ENCODE measurements at regions not wholly inside any gene's neighbourhood (a gene's known extent, or its start where the extent isn't known, plus 50 kb on each side); places are given as distances from the start of the nearest gene placed in this dataset.

DNA sequence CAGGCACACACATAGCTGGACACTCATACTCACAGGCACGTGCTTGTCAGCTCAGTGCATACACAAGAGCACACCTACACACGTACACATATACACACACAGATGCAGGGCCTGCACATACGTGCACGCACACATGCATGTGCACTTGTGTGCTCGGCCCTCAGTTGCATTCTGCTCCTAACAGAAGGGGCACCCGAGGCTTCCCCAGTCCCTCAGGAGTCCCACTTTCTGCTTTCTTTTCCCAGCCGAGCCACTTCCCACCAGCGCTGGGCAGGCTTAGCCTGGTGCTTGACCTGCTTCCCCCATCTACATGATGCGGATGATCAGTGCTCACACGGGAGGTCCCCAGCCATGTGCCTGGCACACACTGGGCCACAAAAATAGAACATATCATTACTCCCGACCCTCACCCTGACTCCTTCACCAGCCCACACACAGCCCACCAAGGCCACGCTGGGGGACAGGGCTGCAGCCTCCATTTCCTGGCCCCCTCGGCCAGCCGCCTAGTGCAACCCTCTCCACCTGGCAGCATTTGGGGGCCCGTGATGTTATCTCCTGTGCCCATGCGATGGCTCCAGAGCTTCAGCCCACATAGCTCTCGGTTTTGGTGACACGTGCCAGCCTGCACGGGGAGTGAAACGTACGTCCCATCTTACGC, 125.2 kb upstream of the SPACA7 start:
- DNase-seq = no peak
- H3K27ac Mint-ChIP-seq = no peak overlapping the region
- H3K27me3 Mint-ChIP-seq (ENCODE audit: low read depth in 3 of 3) = peaks cover 0 to 2% (median 0%) of the 10 kb centered on the region in 3 donors
- Histone ChIP-seq H3K9ac (ENCODE audit: insufficient read depth, low read length, poor library complexity, severe bottlenecking) (no peak overlapping the region), H3K9me3 (replicated peaks in 1 of 2; ENCODE audit: control insufficient read depth in 1 of 2, insufficient read depth in 1 of 2, low read length in 2 of 2) (peaks cover 0 to 3% of the 10 kb centered on the region in 2 donors), H3K4me2 (replicated peaks; ENCODE audit: extremely low read depth, low read length, poor library complexity, severe bottlenecking) (no peak overlapping the region), H3K79me2 (ENCODE audit: insufficient read depth, low read length) (no peaks in the 10 kb centered on the region), H4K20me1 (ENCODE audit: insufficient read depth, low read length) (no peaks in the 10 kb centered on the region), H2AFZ (ENCODE audit: insufficient read depth, low read depth, low read length, poor library complexity, severe bottlenecking) (no peak overlapping the region), H3K4me3 (replicated peaks in 1 of 3; ENCODE audit: low read depth in 2 of 3, low read length in 3 of 3) (no peak overlapping the region), H3K4me1 (ENCODE audit: control insufficient read depth in 1 of 2, insufficient read depth in 2 of 2, low read length in 2 of 2) (no peaks in the 10 kb centered on the region), H3K27ac (ENCODE audit: low read depth in 1 of 2, low read length in 2 of 2) (no peak overlapping the region), H3K36me3 (replicated peaks in 1 of 2; ENCODE audit: control insufficient read depth in 1 of 2, insufficient read depth in 2 of 2, low read length in 2 of 2) (no peaks in the 10 kb centered on the region), H3K27me3 (ENCODE audit: control insufficient read depth in 2 of 2, insufficient read depth in 2 of 2, low read length in 2 of 2) (no peaks in the 10 kb centered on the region)
- H3K9me3 Mint-ChIP-seq = peaks cover 0 to 4% (median 0%) of the 10 kb centered on the region in 7 donors
- H3K4me1 Mint-ChIP-seq = no peaks in the 10 kb centered on the region
- 87% methylated on average over 22 of the region's 22 CpGs for WGBS (ENCODE audit: insufficient coverage)
- H3K4me3 Mint-ChIP-seq = no peak overlapping the region
- TF ChIP-seq, protein P1, sequence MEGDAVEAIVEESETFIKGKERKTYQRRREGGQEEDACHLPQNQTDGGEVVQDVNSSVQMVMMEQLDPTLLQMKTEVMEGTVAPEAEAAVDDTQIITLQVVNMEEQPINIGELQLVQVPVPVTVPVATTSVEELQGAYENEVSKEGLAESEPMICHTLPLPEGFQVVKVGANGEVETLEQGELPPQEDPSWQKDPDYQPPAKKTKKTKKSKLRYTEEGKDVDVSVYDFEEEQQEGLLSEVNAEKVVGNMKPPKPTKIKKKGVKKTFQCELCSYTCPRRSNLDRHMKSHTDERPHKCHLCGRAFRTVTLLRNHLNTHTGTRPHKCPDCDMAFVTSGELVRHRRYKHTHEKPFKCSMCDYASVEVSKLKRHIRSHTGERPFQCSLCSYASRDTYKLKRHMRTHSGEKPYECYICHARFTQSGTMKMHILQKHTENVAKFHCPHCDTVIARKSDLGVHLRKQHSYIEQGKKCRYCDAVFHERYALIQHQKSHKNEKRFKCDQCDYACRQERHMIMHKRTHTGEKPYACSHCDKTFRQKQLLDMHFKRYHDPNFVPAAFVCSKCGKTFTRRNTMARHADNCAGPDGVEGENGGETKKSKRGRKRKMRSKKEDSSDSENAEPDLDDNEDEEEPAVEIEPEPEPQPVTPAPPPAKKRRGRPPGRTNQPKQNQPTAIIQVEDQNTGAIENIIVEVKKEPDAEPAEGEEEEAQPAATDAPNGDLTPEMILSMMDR (IDR thresholded peaks at IDR 0.05) = no peak
- no peaks in the 10 kb centered on the region for H3K36me3 Mint-ChIP-seq
- intact Hi-C loops (cut with micrococcal nuclease) = no loop called here

DNA sequence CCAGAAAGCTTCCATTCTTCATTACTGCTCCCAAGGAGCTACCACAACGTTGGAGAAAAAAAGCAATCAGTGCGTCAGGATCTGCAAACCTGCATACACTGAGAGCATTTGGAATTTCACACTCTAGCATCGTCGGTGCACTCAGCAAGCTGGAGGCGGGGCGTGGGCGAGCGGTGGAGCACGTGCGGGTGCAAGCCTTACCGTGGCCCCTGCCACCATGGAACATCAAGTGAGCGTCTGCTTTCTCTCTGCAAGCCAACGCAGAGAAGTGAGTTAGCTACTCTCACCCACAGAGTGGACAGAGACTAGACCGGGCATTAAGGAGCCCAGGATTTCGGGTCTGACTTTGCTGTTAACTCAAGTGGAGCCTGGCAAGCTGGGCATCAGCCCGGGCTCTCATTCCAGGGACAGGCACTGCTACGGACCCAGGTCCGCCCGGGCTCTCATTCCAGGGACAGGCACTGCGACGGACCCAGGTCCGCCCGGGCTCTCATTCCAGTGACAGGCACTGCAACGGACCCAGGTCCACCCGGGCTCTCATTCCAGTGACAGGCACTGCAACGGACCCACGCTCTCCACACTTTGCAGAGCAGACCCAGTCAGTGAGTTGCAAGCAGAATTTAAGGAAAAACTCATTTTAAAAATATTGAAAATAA, 124.1 kb upstream of the SPACA7 start:
- no peak overlapping the region for H2AFZ ChIP-seq (ENCODE audit: insufficient read depth, low read depth, low read length, poor library complexity, severe bottlenecking)
- H3K27ac ChIP-seq (ENCODE audit: low read depth in 1 of 2, low read length in 2 of 2) = no peak overlapping the region
- no peaks in the 10 kb centered on the region for H3K79me2 ChIP-seq (ENCODE audit: insufficient read depth, low read length)
- 91% methylated on average over 25 of the region's 27 CpGs for WGBS (ENCODE audit: insufficient coverage)
- peaks cover 0 to 3% of the 10 kb centered on the region in 2 donors for H3K9me3 ChIP-seq (replicated peaks in 1 of 2; ENCODE audit: control insufficient read depth in 1 of 2, insufficient read depth in 1 of 2, low read length in 2 of 2)
- TF ChIP-seq, protein P1 (IDR thresholded peaks at IDR 0.05) = no peak
- H3K4me3 ChIP-seq (replicated peaks in 1 of 3; ENCODE audit: low read depth in 2 of 3, low read length in 3 of 3) = no peak overlapping the region
- H3K4me2 ChIP-seq (replicated peaks; ENCODE audit: extremely low read depth, low read length, poor library complexity, severe bottlenecking) = no peak overlapping the region
- no peaks in the 10 kb centered on the region for H3K27me3 ChIP-seq (ENCODE audit: control insufficient read depth in 2 of 2, insufficient read depth in 2 of 2, low read length in 2 of 2)
- Mint-ChIP-seq H3K27me3 (ENCODE audit: low read depth in 3 of 3) (peaks cover 0 to 2% (median 0%) of the 10 kb centered on the region in 3 donors), H3K36me3 (no peaks in the 10 kb centered on the region), H3K4me3 (no peak overlapping the region), H3K4me1 (no peaks in the 10 kb centered on the region), H3K9me3 (peaks cover 0 to 4% (median 0%) of the 10 kb centered on the region in 7 donors), H3K27ac (no peak overlapping the region)
- intact Hi-C loops (cut with micrococcal nuclease) = no loop called here
- no peaks in the 10 kb centered on the region for H3K4me1 ChIP-seq (ENCODE audit: control insufficient read depth in 1 of 2, insufficient read depth in 2 of 2, low read length in 2 of 2)
- DNase-seq = no peak
- H3K9ac ChIP-seq (ENCODE audit: insufficient read depth, low read length, poor library complexity, severe bottlenecking) = no peak overlapping the region
- no peaks in the 10 kb centered on the region for H4K20me1 ChIP-seq (ENCODE audit: insufficient read depth, low read length)
- H3K36me3 ChIP-seq (replicated peaks in 1 of 2; ENCODE audit: control insufficient read depth in 1 of 2, insufficient read depth in 2 of 2, low read length in 2 of 2) = no peaks in the 10 kb centered on the region
